T-helper 9 cell (primary cell): ENCODE measurements at regions not wholly inside any gene's neighbourhood (a gene's known extent, or its start where the extent isn't known, plus 50 kb on each side); places are given as distances from the start of the nearest gene placed in this dataset.
A peak's percentile ranks its signal among the peaks of the same experiment; 100 is the strongest.
"Not testable (repeated sequence)": the region's sequence is repeated elsewhere in the genome, so short reads cannot be mapped to it uniquely, and the experiment has no call there.

Experiments
- DNase-seq: peaks from one replicate; pipeline ENCODE4 v3.0.0-alpha.2; 2020

DNA sequence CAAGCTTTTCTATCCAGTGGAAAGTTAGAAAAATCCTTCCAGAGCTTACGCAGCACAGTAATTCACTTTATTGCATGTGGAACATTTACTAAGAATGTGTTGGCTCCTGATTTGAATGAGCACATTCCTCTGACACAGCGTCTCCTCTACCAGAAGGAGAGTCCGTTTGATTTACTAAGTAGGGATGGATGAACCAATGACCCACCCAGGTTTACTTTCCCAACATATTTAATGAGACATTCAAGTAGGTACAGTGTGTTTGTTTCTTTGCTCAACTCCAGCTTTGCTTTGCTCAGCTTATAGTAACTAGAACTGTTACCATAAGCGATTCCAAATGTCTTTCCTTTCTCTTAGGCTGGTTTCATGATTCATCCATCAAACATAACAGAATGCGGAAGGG lies 161.7 kb downstream of the SMARCA1 start:
- no peak for DNase-seq

DNA sequence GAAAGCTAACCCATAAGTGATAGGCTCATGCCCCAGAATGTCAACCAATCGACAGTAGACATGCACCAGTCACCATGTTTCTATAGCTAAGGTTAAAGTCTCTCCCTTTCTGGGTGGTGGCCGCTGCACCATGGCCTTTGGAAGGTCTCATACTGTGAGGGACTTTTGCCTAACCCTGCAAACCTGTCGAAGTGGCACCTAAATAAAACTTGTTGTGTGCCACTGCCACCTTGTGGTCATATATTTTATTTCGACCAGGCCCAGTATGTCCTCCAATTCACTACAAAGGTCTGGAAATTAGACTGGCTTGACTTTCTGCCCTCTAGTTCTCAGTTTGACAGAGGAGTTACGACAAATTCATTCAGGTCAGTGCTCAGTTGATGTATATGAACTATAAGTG lies 163.1 kb downstream of the SMARCA1 start:
- peak; percentile 14 for DNase-seq

DNA sequence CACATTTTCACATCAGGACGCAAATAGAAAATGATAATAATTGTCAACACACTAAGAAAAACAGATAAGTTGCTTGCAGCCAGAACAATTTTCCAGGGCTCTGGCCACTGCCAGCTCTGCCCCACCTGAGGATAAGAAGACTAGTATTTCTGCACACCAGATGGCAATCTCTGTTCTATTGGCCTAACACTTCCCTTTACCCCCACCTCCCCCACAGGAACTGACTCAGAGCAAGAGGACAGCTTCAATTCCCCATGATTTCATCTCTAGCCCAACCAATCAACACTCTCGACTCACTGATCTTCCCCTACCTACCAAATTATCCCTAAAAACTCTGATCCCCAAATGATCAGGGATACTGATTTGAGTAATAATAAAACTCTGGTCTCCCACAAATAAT lies 164.0 kb downstream of the SMARCA1 start:
- no peak for DNase-seq

DNA sequence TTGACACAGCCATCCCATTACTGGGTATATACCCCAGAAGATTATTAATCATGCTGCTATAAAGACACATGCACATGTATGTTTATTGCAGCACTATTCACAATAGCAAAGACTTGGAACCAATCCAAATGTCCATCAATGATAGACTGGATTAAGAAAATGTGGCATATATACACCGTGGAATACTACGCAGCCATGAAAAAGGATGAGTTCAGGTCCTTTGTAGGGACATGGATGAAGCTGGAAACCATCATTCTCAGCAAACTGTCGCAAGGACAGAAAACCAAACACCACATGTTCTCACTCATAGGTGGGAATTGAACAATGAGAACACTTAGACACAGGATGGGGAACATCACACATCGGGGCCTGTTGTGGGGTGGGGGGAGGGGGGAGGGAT lies 165.9 kb downstream of the SMARCA1 start:
- not testable (repeated sequence) for DNase-seq

DNA sequence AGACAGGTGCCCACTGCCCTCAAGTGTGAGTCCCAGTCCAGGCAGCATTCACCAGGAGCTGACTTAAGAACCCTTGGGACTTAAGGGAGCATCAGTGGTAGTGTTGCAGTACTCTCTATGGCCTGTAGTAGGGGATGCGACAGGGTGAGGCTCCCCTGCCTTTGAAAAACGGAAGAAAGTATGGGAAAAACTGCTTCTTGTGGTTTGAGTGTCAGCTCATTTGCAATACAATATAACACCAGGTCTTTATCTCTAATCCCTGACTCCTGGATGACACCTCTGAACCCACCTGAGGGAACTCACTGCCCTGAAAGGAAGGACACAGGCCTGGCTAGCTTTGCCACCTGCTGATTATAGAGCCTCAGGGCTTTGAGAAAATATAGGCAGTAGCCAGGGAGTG lies 176.0 kb downstream of the SMARCA1 start:
- DNase-seq = no peak

DNA sequence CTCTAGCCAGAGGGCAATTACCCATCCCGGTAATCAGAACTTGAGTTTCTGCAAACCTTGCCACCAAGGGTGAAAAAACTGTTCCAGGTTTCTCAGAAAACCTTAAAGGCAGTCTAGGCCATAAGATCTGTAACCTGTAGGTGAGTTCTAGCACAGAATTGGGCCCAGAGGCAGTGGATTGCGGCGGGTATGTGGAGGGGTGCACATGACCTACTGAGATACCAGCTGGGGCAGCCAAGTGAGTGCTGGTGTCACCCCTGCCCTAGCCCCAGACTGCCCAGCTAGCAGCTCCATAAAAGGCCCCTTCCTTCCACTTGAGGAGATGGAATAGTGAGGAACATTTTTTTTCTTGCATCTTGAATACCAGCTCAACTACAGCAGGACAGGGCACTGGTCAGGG lies 176.7 kb downstream of the SMARCA1 start:
- no peak for DNase-seq

DNA sequence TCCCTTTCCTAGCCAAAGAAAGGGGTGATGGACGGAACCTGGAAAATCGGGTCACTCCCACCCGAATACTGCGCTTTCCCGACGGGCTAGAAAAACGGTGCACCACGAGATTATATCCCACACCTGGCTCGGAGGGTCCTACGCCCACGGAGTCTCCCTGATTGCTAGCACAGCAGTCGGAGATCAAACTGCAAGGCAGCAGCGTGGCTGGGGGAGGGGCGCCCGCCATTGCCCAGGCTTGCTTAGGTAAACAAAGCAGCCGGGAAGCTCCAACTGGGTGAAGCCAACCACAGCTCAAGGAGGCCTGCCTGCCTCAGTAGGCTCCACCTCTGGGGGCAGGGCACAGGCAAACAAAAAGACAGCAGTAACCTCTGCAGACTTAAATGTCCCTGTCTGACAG lies 186.0 kb downstream of the SMARCA1 start:
- not testable (repeated sequence) for DNase-seq

DNA sequence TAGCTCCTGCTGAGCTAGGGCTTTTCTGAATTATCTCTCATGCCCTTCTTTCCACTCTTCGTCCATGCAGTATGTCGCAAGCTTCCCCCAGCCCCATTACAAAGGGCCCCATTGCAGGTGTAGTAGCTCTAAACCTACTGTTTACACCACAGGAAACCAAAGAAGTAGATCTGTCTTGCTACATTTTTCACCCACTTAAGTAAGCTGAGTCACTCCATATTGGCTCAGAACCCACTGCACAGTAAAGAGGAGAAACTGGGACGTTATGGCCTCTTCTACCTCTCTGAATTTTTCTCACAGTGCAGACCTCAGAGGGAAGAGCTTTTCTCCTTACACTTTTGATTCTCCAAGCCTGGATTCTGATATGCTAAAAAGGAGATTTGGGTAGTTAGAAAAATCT lies 200.2 kb downstream of the SMARCA1 start:
- no peak for DNase-seq

DNA sequence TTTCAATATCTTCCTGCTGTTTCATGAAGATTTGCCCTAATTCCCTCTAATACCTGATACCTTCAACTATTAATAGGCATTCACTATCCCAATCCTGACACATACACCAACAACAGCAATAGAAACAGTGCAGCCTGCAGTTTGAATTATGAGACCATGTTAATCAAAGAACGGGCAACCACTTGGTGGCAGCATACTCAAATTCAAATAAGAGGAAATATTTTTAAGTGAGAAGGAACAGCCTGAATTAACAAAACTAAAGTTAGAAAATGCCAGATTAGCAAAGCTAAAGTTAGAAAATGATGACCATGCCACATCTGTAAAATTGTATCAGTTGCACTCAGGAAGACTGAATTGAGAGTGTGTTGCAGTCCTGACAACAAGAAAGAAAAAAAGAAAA lies 204.9 kb downstream of the SMARCA1 start:
- no peak for DNase-seq

DNA sequence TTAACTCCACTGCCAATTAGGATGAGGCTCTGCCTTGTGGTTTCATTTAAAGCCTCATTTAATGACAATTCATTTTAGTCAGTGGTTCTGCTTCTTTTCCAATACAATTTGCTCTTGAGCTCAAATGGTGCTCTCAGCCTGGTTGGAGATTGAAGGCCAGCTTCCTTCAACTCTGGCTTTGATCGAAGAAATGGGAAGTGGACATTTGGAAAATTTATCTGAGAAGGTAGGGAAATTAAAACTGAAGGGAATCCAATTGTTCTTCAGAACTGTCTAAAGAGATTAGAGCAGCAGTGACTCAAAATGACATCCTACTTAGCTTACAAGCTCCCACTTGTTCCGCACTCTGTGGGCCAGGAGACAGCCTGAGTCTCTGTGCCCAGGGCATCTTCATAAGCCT lies 206.8 kb downstream of the SMARCA1 start:
- DNase-seq = no peak

DNA sequence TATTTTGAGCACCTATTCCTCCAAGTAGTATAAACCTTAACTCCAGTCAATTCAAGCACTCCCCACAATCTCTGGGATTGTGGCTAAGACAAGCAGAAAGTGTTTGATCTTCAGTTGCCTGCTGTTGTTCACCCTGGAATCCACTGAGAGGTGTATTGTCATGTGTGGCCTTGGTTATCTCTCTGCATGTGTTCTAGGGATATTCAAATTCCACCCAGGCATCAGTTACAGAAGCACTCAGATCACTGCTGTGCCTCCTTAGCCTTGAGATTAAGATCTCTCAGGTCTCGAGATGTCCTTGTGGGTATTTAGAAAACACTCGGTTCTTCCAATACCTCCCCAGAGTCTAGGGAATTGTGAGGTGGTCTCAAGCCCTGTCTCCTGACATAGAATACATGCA lies 213.3 kb downstream of the SMARCA1 start:
- DNase-seq = no peak

DNA sequence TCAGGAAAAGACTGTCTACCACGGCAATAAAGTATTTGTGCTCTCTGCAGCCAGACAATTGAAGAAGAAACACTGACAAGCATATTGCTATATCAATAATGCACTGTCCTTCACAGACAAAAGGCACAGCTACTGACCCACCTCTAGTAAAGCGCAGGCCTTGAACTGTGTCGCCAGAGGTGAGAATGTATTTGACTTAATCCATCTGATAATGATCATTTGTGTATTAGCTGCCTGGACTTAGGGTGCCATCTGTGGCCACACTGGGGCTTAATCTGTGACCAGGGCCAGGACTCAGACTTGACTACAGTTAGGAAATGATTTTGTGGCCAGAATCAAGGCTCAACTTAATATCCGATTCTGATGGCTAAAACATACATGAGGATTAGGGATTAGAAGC lies 260.4 kb downstream of the SMARCA1 start:
- no peak for DNase-seq

DNA sequence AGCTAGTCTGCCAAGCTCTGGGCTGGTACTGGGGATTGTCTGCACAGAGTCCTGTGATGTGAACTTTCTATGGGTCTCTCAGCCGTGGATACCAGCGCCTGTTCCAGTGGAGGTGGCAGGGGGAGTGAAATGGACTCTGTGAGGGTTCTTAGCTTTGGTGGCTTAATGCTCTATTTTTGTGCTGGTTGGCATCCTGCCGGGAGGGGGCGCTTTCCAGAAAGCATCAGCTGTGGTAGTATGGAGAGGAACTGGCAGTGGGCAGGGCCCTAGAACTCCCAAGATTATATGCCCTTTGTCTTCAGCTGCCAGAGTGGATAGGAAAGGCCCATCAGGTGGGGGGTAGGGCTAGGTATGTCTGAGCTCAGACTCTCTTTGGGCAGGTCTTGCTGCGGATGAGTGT lies 267.8 kb downstream of the SMARCA1 start:
- DNase-seq = not testable (repeated sequence)

DNA sequence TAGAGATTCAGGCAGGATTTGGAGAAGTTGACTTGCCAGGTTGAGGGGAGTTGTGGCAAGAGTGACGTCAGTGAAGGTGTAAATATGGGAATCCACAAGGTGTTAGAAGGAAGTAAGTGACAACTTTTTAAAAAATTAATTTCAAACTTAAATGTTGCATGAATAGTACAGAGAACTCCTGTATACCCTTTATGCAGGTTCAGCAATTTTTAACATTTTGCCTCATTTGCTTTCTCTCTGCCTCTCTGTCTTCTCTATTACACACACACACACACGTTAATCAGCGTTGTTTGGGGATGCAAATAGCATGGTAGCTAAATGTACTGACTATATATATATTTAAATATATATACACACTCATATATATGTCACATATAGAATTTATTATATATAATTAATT lies 273.7 kb downstream of the SMARCA1 start:
- no peak for DNase-seq

DNA sequence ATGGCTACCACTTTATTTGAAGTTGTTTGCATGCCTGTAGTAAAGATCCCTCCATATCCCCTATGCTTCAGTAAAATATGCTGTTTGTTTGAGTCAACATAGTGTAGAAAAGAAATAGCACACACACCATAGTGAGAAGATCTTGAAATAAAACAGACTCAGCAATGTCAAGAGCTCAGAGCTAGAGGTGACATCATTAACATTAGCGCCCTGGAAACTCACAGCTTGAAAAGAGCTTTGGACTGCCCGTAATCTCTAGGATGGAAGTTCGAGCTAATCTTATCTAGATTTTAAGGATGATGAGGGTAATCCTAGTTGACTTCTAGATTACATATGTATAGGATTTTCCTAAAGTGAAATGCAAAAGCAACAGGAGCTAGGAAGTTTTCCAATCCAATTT lies 275.6 kb downstream of the SMARCA1 start:
- DNase-seq = no peak

DNA sequence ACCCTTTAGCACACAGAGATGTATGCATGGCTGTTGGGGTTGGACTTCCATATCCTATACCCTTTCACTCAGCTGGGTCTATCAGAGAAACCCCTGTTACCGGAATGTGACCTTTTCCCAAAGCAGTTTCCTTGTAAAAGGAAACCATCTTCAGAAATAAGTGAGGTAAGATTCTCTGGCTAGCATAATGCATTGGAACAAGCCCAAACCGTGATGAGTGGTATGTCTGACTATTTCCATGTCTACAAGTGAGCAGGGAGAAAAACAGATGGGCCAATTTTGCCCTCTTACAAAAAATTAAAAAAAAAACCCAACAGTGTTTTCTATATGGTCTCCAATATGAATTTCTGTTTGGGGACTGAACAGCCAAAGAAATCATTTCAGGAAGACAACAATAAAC lies 283.9 kb downstream of the SMARCA1 start:
- DNase-seq = no peak

DNA sequence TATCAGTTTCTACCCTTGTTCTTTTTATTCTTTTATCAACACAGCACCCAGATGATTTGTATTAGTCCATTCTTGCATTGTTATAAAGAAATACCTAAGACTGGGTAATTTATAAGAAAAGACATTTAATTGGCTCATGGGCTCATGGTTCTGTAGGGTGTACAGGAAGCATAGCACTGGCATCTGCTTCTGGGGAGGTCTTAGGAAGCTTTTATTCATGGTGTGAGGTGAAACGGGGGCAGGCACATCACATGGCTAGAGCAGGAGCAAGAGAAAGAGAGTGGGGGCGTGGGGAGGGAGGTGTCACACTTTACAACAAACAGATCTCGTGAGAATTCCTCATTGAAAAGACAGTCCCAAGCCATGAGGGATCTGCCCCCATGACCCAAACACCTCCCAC lies 285.3 kb downstream of the SMARCA1 start:
- no peak for DNase-seq

DNA sequence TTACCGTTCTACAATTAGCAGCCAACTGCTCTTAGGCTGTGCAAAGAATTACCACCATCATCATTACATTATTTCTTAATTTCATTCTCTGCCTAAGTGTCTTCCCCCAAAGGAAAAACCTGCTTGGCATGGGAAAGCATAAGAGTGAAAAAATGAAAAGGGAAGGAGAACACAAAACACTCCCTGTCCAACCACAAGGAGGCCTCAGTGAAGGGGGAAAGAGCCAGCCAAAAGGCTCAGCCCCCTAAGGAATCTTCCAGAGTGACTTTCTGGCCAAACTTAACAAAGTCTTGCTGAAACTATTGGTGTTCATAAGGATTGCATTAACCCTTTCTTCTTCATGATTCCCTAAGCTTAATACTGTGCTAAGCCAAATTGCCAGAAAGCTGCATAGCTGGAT lies 287.4 kb downstream of the SMARCA1 start:
- no peak for DNase-seq

DNA sequence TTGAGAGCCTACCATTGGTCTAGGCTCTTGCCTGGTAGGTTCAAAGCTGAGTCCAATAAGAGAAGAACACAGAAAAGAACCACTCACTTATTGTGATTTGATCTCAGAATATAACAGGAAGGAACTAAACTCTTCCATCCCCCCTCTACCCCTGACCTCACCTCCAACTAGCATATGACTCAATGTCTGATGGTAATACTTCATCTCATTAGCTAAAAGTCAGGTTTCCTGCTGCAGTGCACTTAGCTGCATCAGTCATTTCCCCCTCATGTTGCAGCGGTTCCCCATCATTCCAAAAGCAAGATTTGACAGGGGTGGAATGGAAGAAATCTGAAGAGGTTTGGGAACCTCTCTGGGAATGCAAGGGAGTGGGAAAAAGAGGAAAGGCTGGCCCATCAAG lies 289.5 kb downstream of the SMARCA1 start:
- no peak for DNase-seq

DNA sequence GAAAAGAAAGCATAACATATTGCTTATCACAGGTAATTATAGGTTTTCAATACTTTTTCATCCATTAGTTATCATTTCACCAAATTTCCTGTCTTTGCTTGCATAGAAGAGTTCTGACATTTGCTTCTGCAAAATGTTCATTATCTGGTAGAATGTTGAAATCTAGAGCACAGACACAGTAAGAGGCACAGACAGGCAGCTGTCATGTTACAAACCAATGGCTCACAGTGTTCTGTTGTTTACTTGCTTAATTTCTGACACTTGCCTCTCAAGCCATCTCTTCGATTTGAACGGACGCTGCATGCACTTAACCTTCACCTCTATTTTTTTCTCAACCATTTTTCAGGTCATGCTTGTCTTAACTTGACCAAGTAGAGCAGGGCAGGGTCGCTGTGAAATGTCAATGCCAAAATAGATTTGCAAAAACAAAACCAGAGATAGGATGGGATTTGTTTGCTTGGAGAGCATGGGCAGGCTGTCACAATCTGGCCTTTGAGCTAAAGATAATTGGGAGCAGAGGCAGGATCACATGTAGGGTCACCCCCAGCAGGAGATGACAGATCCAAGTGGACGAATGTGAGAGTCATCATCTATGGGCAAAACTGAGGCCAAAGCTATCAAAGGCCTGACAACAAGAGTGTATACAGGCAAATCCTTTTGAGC lies 292.3 kb downstream of the SMARCA1 start:
- DNase-seq = no peak

DNA sequence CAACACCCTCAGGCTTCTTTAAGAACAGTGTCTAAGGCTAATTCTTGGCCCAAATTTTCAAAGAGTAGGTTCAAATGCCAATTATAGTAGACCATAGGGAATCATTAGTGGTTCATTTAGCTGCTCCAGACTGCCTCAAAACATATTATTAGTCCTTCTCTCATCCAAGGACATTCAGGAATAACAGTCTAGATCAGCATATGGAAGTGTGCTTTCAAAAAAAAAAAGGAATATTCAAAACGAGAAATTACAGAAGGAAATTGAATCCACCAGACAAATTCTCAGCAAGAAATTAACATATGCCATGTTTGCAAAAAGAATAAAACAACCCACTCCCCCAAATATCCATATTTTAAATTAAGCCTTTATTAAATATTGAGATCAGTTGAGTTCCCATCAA lies 293.1 kb downstream of the SMARCA1 start:
- no peak for DNase-seq

DNA sequence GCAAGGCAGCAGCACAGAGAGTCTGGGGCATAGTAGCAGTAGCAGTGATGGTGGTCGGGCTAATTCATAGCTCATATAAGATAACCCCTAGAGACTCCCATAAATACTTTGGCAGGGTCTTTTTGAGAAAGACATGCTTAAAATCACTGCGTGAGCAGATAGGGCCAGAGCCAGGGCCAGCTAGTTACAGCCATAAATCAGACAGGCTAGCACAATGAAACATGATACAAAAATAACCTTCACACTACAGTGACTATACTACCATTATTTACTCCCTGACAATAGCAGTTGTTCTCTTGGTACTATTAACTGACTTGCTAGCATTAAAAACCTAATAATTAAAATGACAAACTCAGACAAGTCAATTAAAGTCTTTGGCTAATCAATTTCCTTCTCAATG lies 295.9 kb downstream of the SMARCA1 start:
- DNase-seq = no peak

DNA sequence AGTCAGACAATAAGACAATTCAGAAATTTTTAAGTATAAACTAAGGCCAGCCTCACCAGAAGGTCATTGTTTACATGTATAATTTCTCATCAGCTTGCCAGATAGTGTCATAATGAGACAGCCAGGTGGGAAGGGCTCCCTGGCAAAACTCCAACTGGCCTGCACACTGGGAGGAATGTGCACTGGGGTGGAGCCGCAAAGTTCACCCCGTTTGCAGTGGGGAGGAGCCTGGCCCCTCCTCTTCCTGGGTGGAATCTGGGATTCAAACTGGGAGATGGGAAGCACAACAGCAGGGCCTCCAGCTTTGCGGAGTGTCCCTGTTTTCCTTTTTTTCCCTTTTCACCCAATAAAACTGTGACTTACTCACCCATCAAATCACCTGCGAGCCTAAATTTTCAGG lies 329.9 kb downstream of the SMARCA1 start:
- DNase-seq = no peak

DNA sequence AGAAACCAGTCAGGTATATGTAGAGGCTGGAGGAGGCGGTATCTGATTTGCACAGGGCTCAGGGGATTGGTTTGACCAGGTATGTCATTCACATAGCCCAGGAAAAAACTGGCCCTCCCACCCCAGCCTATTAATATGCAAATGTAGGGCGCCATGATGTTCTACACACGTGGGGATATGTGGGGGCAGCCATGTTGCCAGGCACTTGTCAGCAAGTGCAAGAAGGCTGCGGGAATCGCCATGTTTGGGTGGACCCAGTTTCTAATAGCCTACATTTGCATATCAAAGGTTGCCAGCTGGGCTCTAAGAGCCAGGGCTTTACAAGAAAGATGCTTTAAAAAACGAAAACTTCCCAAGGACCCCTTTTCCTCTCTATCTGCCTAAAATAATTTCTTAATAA lies 335.1 kb downstream of the SMARCA1 start:
- DNase-seq = no peak

DNA sequence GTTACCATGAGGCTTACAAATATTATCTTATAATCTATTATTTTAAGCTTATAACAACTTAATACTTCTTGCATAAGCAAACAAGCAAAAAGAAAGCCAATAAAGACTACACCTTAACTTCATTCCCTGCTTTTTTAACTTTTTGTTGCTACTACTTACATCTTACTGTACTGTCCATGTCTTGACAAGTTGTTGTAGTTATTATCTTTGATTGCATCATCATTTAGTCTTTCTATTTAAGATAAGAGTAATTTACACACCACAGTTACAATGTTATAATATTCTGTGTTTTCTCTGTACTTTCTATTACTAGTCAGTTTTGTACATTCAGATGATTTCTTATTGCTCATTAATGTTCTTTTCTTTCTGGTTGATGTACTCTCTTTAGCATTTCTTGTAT lies 346.6 kb downstream of the SMARCA1 start:
- no peak for DNase-seq

DNA sequence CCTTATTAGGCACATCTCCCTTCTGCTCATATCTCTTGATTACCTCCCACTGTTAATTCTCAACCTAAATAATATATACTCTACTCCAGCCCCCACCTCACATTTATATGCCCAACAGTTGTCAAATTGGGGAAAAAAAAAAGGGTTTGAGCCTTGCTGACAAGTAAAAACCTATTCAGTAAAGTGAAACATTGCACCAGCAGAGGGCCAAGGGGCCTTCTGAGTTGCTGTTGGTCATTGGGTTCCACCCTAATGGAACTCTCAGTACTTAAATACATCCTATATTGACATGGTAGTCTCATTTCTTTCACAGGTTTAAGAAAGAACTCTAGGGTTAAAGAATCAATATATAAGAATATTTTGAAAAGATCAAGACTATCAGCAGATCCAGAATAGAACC lies 362.2 kb downstream of the SMARCA1 start:
- DNase-seq = no peak
